Right atrium auricular region (tissue), 2 donors: ENCODE measurements at regions not wholly inside any gene's neighbourhood (a gene's known extent, or its start where the extent isn't known, plus 50 kb on each side); places are given as distances from the start of the nearest gene placed in this dataset.

Source experiments
- DNase-seq: peaks from one replicate; pipeline ENCODE4 v3.0.0-alpha.2; 2019; ENCODE audit warnings: low spot score
- H3K27ac ChIP-seq, 2 donors: fragments of 200-600 bp; sonication (generic); 1 replicate in 1 of 2; 2 replicates in 1 of 2; pipeline ENCODE4 v1.5.1; 2016 to 2019
- H3K27me3 ChIP-seq, 2 donors: fragments of 200-600 bp; sonication (generic); one replicate each; pipeline versions ENCODE4 v1.5.1 to v1.6.0; 2017 to 2019
- H3K36me3 ChIP-seq: fragments of 200-600 bp; sonication (generic); one replicate; pipeline ENCODE4 v1.5.1; 2016
- H3K4me1 ChIP-seq, 2 donors: fragments of 200-600 bp; sonication (generic); one replicate each; pipeline versions ENCODE4 v1.5.1 to v1.6.0; 2017 to 2019
- H3K4me3 ChIP-seq, 2 donors: fragments of 200-600 bp; sonication (generic); 1 replicate in 1 of 2; 2 replicates in 1 of 2; pipeline ENCODE4 v1.5.1; 2017 to 2019; ENCODE audit warnings: mild to moderate bottlenecking in 1 of 2, moderate library complexity in 1 of 2
- H3K9me3 ChIP-seq, 2 donors: fragments of 200-600 bp; sonication (generic); one replicate each; pipeline ENCODE4 v1.5.1; 2019
- TF ChIP-seq, protein P1 (sequence below), 2 donors: fragments of 200-600 bp; sonication (generic); IDR thresholded peaks; one replicate each; pipeline ENCODE4 v1.5.1; 2019; ENCODE audit warnings: antibody characterized with exemption in 2 of 2

DNA sequence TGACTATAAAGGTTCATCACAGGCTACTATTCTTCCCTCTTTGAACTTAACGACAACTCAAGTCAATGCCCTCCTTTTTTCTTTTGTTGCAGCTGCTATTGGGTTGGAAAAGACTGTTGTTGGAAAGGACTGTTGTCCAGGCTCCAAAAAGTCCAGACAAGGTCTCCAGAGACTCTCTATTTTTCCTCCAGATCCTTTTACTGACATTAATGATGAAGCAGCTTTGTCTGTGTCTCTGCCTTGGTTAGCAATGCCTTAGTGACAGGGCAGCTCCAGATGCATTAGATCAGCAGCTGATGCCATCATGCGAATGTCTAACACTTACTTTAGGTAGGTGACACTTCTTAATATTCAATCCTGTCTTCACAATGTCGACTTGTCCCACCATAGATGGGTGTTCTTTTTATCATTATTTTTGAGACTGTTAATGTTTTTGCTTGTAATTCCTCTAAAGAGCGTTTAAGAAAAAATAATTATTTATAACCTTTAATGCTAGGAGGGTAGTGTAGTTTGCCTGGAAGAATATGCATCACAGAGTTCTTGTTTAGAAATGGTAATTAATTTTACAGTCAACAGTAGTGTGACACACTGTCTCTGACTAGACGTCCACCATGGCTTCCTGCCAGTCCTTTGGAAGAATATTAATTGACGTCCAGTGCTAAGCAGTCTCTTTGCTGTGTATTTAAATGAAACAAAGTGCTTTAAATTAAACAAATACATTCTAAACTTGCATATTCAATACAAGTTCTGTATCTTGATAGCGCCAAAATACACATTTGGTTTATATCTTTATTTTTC, 492.2 kb downstream of the NR2F1-AS1 start:
- no peaks in the 10 kb centered on the region for H3K36me3 ChIP-seq
- H3K9me3 ChIP-seq = no peaks in the 10 kb centered on the region
- TF ChIP-seq, protein P1, sequence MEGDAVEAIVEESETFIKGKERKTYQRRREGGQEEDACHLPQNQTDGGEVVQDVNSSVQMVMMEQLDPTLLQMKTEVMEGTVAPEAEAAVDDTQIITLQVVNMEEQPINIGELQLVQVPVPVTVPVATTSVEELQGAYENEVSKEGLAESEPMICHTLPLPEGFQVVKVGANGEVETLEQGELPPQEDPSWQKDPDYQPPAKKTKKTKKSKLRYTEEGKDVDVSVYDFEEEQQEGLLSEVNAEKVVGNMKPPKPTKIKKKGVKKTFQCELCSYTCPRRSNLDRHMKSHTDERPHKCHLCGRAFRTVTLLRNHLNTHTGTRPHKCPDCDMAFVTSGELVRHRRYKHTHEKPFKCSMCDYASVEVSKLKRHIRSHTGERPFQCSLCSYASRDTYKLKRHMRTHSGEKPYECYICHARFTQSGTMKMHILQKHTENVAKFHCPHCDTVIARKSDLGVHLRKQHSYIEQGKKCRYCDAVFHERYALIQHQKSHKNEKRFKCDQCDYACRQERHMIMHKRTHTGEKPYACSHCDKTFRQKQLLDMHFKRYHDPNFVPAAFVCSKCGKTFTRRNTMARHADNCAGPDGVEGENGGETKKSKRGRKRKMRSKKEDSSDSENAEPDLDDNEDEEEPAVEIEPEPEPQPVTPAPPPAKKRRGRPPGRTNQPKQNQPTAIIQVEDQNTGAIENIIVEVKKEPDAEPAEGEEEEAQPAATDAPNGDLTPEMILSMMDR (IDR thresholded peaks at IDR 0.05) = no peak
- H3K4me1 ChIP-seq = no peaks in the 10 kb centered on the region
- no peaks in the 10 kb centered on the region for H3K27me3 ChIP-seq
- no peak overlapping the region for H3K27ac ChIP-seq
- DNase-seq = no peak
- H3K4me3 ChIP-seq = no peak overlapping the region

DNA sequence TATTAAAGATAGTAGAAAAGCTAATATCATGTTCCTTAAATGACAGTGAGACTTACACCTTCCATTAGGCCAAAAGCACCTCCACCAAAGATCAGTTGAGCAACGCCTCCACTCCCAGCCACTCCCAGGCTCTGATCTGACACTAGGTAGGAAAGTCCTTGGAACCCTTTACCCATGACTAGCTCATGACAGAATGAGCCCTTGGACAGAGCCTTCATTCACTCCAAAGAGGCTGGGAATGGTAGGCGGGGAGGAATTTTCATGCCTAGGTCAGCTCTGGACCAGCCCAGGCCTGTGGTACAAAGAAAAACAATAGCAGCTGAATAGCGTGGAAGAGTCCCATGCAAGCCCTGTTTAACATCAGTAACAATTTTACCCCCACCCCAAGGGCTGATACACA, 493.7 kb downstream of the NR2F1-AS1 start:
- Histone ChIP-seq H3K4me3 (no peak overlapping the region), H3K4me1 (no peaks in the 10 kb centered on the region), H3K36me3 (no peaks in the 10 kb centered on the region), H3K27me3 (no peaks in the 10 kb centered on the region), H3K27ac (no peak overlapping the region), H3K9me3 (no peaks in the 10 kb centered on the region)
- no peak for DNase-seq
- TF ChIP-seq, protein P1 (IDR thresholded peaks at IDR 0.05) = no peak

DNA sequence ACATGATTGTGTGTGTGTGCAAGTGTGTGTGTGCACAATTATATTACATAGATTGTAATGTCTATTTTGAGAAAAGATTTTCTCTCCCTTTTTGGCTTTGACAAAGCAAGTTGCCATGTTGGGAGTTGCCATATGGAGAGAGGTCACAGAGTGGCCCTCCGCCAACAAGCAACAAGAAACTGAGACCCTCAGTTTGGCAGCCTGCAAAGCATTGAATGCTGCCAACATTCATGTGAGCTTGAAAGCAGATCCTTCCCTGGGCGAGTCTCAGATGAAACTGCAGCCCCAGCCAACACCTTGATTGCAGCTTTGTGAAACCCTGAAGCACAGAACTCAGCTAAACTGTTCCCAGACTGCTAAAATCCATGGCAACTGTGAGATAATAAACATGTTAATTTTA, 498.0 kb downstream of the NR2F1-AS1 start:
- H3K9me3 ChIP-seq = no peaks in the 10 kb centered on the region
- no peaks in the 10 kb centered on the region for H3K36me3 ChIP-seq
- H3K27ac ChIP-seq = no peak overlapping the region
- H3K27me3 ChIP-seq = no peaks in the 10 kb centered on the region
- no peak overlapping the region for H3K4me3 ChIP-seq
- no peak for DNase-seq
- H3K4me1 ChIP-seq = peaks cover 0 to 13% of the 10 kb centered on the region in 2 donors
- TF ChIP-seq, protein P1 (IDR thresholded peaks at IDR 0.05) = no peak

DNA sequence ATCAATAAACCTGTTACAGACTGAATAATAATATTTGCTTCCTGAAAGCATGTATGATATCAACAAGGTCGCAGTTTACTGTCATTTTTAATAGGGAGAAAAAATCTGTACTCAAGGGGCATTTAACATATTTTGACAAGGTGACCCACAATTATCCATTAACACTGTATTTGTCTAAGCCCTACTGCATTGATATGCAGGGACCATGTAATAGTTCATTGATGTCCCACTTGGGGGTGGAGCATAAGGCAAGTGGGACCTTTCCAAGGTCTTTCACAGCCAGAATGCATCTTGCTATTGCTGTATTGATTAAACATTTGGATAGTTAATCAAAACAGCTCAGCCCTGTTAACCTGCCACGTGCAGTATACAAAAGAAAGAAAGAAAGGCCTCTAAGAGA, 502.0 kb downstream of the NR2F1-AS1 start:
- DNase-seq = no peak
- TF ChIP-seq, protein P1 (IDR thresholded peaks at IDR 0.05) = no peak
- Histone ChIP-seq H3K4me1 (peaks cover 0 to 14% of the 10 kb centered on the region in 2 donors), H3K4me3 (no peak overlapping the region), H3K36me3 (no peaks in the 10 kb centered on the region), H3K9me3 (no peaks in the 10 kb centered on the region), H3K27me3 (no peaks in the 10 kb centered on the region), H3K27ac (peak overlapping the region; percentile 10 to 49)

DNA sequence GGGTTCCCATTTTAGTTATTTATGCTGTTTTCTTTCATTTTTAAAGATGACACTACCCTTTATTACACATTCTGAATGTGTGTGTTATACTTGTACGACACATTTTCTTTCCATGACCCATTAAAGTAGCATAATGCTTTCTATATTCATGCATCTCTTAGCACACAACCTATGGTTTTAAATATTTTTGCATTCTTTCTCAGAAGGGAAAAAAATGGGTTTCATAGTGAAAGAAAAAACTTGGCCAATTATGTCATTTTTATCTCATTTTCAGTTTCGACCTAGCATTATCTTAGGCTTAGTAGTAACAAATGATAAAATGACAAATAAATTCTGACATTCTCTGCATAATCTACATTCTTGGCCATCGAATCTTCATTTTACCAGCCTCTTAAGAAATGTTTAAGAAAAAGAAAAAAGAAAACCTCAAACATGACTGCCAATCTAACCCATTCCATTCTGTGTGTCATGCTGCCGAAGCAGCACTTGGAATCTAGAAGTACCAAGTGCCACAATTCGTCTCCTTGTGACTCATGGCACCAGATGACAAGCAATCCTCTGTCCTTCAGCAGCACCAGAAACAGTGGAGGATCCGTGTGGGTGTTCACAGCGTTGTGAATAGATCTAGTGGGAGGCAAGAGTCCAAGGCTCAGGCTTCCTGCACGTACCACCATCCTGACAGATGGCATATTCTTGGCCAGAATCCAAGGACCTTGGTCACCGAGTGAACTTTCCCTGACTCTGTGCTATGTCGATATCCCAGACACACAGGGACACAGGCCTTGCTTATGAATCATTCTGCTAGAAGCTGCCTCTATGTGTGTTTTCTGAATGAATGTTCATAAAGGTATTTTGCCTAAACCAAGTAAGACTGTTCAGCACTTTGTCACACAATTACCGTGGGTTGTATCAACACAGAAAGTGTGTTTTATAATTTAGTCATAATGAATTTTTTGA, 502.7 kb downstream of the NR2F1-AS1 start:
- H3K9me3 ChIP-seq = no peaks in the 10 kb centered on the region
- peak; percentile 80 for DNase-seq
- H3K27me3 ChIP-seq = no peaks in the 10 kb centered on the region
- H3K4me1 ChIP-seq = peaks cover 0 to 14% of the 10 kb centered on the region in 2 donors
- H3K36me3 ChIP-seq = no peaks in the 10 kb centered on the region
- H3K4me3 ChIP-seq = no peak overlapping the region
- peak overlapping the region; percentile 10 to 49 for H3K27ac ChIP-seq
- TF ChIP-seq, protein P1 (IDR thresholded peaks at IDR 0.05) = no peak
